OCI-LY1 (cell line): ENCODE measurements at regions not wholly inside any gene's neighbourhood (a gene's known extent, or its start where the extent isn't known, plus 50 kb on each side); places are given as distances from the start of the nearest gene placed in this dataset.

Experiments
- EZH2 ChIP-seq: fragments of 200-600 bp; sonication (generic), shearing (Covaris generic); IDR thresholded peaks from 2 replicates; pipeline ENCODE4 v1.8.0; 2017; ENCODE audit warnings: borderline replicate concordance, mixed run types, mild to moderate bottlenecking, antibody characterized with exemption, low read length, moderate library complexity, mixed read lengths
- TF ChIP-seq, protein P1 (sequence below): fragments of 200-600 bp; sonication (generic), shearing (Covaris generic); IDR thresholded peaks from 2 replicates; pipeline ENCODE4 v1.5.1; 2017; ENCODE audit warnings: mild to moderate bottlenecking, antibody characterized with exemption, low read length, moderate library complexity, mixed read lengths

- TF ChIP-seq, protein P1, sequence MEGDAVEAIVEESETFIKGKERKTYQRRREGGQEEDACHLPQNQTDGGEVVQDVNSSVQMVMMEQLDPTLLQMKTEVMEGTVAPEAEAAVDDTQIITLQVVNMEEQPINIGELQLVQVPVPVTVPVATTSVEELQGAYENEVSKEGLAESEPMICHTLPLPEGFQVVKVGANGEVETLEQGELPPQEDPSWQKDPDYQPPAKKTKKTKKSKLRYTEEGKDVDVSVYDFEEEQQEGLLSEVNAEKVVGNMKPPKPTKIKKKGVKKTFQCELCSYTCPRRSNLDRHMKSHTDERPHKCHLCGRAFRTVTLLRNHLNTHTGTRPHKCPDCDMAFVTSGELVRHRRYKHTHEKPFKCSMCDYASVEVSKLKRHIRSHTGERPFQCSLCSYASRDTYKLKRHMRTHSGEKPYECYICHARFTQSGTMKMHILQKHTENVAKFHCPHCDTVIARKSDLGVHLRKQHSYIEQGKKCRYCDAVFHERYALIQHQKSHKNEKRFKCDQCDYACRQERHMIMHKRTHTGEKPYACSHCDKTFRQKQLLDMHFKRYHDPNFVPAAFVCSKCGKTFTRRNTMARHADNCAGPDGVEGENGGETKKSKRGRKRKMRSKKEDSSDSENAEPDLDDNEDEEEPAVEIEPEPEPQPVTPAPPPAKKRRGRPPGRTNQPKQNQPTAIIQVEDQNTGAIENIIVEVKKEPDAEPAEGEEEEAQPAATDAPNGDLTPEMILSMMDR: no peak
- TF ChIP-seq EZH2: no peak
Measured at GRCh38 chr5:88956416-88956815, 73.4 kb upstream of the MEF2C start.
